ENCODE measurements at regions not wholly inside any gene's neighbourhood (a gene's known extent, or its start where the extent isn't known, plus 50 kb on each side); places are given as distances from the start of the nearest gene placed in this dataset.

DNA sequence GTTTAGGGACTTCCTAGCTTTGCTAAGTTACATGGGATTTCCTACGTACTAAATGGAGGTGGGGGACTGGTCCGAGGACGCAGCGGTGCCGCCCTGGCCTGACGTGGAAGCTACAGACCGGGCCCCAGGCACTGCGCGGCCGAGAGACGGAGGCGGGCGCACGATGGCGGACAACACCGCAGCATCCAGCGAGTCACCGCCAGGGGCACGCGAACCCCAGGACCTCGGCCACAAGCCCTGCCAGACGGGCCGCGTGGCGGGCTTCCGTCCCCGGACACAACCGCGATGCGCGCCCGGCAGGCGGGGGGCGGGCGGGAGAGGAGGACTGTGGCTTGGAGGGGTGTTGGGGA is 1516.9 kb upstream of the DEFB115 start:
- TF ChIP-seq, protein P1, sequence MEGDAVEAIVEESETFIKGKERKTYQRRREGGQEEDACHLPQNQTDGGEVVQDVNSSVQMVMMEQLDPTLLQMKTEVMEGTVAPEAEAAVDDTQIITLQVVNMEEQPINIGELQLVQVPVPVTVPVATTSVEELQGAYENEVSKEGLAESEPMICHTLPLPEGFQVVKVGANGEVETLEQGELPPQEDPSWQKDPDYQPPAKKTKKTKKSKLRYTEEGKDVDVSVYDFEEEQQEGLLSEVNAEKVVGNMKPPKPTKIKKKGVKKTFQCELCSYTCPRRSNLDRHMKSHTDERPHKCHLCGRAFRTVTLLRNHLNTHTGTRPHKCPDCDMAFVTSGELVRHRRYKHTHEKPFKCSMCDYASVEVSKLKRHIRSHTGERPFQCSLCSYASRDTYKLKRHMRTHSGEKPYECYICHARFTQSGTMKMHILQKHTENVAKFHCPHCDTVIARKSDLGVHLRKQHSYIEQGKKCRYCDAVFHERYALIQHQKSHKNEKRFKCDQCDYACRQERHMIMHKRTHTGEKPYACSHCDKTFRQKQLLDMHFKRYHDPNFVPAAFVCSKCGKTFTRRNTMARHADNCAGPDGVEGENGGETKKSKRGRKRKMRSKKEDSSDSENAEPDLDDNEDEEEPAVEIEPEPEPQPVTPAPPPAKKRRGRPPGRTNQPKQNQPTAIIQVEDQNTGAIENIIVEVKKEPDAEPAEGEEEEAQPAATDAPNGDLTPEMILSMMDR (IDR thresholded peaks at IDR 0.05), result no peak
- no peak for TF ChIP-seq POLR2A (IDR thresholded peaks at IDR 0.05)

All from adrenal gland (tissue), 5 donors.